Activated naive CD4-positive, alpha-beta T cell treated with anti-CD3 and anti-CD28 coated beads, Interleukin-2, amount 50 U/mL, for 72 hours (primary cell): ENCODE measurements at regions not wholly inside any gene's neighbourhood (a gene's known extent, or its start where the extent isn't known, plus 50 kb on each side); places are given as distances from the start of the nearest gene placed in this dataset.

Source experiments
- ATAC-seq, 2 donors: fragments of 150-1000 bp; cut with Tn5 transposase; 2 replicates each; pipeline ENCODE4 v1.10.0; 2021; ENCODE audit warnings: mild to moderate bottlenecking in 2 of 2, moderate library complexity in 2 of 2
- DNase-seq, 2 donors: peaks; one replicate each; pipeline ENCODE4 v3.0.0; 2021 to 2022; ENCODE audit warnings: low spot score in 2 of 2
- H3K27ac Mint-ChIP-seq, 2 donors: one replicate each; pipeline ENCODE4 v1.8.0; 2022; ENCODE audit warnings: mild to moderate bottlenecking in 2 of 2, mixed read lengths in 2 of 2
- H3K36me3 Mint-ChIP-seq, 2 donors: one replicate each; pipeline ENCODE4 v1.8.0; 2022; ENCODE audit warnings: mixed read lengths in 2 of 2
- H3K9me3 Mint-ChIP-seq, 2 donors: one replicate each; pipeline ENCODE4 v1.8.0; 2022; ENCODE audit warnings: mixed read lengths in 2 of 2

DNA sequence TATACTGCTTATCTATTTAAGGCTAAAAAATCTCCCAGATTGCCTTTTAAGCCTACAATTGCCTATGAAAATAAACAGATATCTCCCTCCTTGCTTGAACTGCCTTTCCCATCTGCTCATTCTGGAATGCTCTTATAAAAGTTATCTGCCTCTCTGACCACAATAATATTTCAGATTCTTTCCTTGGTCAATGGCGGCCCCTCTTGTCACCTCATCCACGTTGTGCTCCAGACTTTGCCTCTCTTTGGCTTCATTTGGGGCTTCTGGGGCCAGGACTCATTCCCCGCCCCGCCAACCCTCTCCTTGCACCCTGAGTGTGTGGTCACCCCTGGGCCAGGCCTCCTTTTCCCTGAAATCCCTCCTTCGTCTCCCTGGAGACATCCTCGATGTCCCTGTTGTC, 110.0 kb upstream of the RPS23 start:
- H3K9me3 Mint-ChIP-seq: peaks cover 0 to 16% of the 10 kb centered on the region in 2 donors
- no peak for ATAC-seq
- DNase-seq: no peak
- peaks cover 0 to 5% of the 10 kb centered on the region in 2 donors for H3K36me3 Mint-ChIP-seq
- H3K27ac Mint-ChIP-seq: no peak overlapping the region

DNA sequence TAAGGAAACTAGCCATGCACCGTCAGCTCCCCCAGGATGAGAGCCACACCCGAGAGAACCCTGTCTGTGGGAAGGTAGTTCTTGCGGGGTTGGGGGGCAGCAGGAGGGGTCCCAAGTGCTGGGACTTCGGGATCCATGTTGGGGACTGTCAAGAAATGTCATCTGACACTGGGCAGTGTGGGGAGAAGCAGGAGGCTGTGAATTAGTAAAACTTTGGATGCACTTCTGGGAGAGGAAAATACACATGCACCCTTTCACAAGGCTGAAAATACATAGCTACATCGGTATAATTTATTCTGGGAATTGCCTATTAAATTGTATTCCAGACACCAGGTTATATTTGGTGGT, 109.6 kb upstream of the RPS23 start:
- H3K27ac Mint-ChIP-seq: no peak overlapping the region
- H3K9me3 Mint-ChIP-seq: peaks cover 0 to 16% of the 10 kb centered on the region in 2 donors
- peaks cover 0 to 5% of the 10 kb centered on the region in 2 donors for H3K36me3 Mint-ChIP-seq
- ATAC-seq: no peak
- no peak for DNase-seq

DNA sequence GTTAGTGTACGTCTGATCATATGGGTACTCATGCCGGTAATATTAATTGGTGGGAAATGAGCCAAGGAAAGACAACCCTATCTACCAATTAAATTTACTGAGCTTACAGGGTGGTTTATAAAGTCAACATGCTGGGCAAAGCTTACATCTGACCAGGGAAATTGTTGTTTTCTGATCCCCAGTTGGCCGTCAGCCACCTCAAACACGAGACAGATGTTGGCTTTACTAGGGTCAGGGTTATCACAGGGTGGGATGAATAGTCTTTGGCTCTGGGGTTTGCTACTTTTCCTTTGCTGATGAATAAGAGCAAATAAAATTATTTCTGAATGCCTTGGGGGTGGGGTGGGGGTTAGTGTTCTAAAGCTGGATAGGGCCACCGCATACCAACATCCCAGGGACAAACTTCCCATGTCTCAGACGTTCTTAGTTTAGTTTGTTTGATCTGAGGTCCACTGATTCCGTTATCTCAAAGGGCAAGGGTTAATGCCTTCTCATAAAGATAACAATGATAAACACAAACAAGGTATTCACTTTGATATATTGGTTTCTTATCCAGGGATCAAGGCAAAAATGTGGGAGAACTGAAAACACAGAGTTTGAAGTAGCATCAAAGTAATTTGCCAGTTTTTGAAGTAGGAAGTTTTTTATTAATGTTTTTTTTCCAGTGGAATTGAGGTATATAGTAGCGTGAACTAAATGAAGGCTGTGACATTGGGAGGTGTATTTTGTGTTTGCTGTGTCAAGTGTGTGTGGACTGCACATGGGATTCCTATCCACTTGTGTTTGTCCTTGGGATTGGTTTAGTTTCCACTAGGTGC, 109.1 kb upstream of the RPS23 start:
- Mint-ChIP-seq H3K9me3 (peaks cover 0 to 15% of the 10 kb centered on the region in 2 donors), H3K36me3 (peaks cover 0 to 5% of the 10 kb centered on the region in 2 donors), H3K27ac (no peak overlapping the region)
- no peak for DNase-seq
- ATAC-seq: no peak

DNA sequence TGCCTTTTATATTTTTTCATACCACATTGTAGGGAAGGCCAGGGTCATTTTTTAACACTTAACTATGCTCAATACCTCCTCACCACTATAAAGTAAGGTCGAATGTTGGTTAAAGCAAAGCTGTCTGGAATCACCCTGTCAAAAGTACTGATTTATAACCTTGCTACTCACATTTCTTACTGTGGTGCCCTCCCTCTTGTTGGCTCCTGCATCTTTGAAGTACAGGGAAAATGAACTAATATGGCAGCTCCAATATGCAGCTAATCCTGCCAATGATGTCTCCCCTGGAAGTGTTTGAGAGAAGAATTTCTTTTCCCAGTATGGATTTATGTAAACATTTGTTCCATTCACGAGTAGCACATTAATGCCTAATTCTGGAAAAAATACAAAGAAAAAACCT, 108.4 kb upstream of the RPS23 start:
- ATAC-seq (no peak), DNase-seq (no peak)
- Mint-ChIP-seq H3K9me3 (peaks cover 0 to 9% of the 10 kb centered on the region in 2 donors), H3K27ac (no peak overlapping the region), H3K36me3 (peaks cover 0 to 5% of the 10 kb centered on the region in 2 donors)

DNA sequence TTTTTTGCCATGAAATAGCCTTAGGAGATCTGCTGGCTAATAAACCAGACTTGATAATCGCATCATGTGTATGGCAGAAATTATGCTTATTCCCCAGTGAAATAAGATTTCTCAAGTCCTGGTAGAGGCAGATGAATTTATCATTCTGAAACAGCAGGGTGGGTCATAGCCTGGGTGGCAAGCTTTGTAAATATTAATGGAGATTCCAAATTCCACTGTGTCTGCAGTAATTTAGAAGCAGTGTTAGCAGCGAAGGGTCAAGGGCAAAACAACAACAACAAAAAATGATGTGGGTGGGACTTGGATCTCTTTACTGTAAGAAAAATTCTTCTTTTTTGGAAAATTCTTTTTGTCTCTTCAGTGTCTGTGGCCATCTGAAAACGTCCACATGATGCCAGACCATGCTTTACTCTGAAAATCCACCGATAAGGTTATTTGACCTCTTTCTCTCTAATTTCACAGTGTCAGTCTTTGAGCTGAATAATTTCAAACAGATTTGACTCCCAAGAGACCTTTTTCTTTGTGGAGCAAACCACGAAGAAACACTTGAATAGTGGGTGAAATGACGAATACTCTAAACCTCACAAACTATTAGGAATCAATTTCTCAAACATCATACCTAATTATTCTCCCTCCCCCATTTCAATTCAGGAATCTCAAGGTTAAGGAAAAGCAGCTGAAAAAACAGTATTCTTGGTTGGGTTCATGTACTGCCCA, 106.0 kb upstream of the RPS23 start:
- Mint-ChIP-seq H3K36me3 (peaks cover 0 to 24% of the 10 kb centered on the region in 2 donors), H3K27ac (no peak overlapping the region)
- no peak for ATAC-seq

DNA sequence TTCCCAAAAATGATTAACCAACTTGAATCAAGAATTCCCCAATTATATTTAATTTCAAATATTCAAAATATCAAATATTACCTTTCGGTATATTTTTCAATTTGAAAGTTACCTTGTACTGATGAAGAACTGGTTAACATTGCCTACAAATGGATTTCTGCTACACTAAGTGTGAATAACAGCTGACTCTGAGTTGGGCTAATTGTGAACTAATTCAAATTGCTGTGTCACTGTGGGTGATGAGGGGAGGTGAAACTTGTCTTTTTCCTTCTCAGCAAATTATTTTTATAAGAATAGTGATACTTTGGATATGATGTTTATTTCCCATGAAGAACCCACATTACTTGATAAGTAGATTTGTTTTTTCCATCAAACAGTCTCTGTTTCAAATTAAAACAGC, 103.4 kb upstream of the RPS23 start:
- ATAC-seq: no peak
- DNase-seq: no peak
- Mint-ChIP-seq H3K9me3 (peaks cover 0 to 8% of the 10 kb centered on the region in 2 donors), H3K27ac (no peak overlapping the region), H3K36me3 (peaks cover 0 to 31% of the 10 kb centered on the region in 2 donors)

More for the DNA sequence above, 106.0 kb upstream of the RPS23 start:
- DNase-seq: no peak
- peaks cover 0 to 8% of the 10 kb centered on the region in 2 donors for H3K9me3 Mint-ChIP-seq

DNA sequence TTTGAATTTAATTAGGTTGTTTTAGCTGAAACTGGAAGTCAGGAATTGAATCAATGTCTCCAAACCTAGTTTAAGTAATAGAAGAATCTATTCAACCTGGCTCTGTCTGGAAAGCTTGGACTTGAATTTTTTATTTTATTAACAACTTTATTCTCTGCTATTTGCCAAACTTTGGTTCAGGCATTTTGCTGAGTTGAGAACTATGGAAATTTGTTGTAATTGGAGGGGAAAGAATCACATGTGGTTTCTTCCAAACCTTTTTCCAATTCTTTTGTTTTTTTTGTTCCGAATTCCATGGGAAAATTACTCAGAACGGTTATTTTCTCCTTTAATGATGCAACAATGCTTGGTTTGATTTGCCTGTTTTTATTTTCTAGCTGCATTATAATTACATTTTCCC, 98.2 kb upstream of the RPS23 start:
- DNase-seq: no peak
- Mint-ChIP-seq H3K36me3 (peaks cover 0 to 45% of the 10 kb centered on the region in 2 donors), H3K9me3 (peaks cover 0 to 18% of the 10 kb centered on the region in 2 donors), H3K27ac (no peak overlapping the region)
- ATAC-seq: no peak

DNA sequence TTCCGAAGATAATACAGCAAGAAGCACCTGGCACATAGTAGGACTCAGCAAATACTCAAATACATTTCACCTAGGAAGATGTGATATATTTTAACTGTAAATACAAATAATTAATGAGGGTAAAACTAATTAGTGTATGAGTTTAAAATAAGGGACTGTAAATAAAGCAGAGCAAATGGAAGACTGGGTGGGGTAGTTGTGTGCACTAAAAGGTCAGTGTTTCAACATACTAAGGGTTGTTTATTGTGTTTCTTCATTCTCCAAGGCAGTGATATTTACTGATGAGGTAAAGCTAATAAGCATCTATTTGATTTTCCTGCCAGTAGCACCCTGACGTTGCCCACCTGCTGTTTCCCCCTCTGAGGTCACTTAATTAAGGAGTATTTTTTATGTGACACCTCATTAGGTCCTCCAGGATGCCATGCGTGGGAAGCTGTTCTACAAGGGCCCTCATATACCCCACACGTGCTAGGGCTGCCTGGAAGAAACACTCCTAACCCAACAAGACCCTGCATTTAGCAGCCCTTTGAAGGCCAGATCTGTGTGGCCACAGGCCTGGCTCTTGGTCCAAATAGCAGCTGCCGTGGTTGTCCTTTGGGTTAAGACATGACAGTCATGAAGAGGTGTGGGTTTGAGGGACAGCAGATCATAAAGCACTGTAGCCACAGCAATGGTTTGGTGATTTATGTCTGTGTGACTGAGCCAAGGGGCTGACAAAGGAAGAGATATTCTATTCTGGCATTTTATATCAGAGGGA, 97.5 kb upstream of the RPS23 start:
- ATAC-seq (no peak), DNase-seq (no peak)
- Mint-ChIP-seq H3K27ac (peak overlapping the region in 1 of 2 donors; percentile 25), H3K9me3 (peaks cover 0 to 18% of the 10 kb centered on the region in 2 donors), H3K36me3 (peaks cover 0 to 41% of the 10 kb centered on the region in 2 donors)

DNA sequence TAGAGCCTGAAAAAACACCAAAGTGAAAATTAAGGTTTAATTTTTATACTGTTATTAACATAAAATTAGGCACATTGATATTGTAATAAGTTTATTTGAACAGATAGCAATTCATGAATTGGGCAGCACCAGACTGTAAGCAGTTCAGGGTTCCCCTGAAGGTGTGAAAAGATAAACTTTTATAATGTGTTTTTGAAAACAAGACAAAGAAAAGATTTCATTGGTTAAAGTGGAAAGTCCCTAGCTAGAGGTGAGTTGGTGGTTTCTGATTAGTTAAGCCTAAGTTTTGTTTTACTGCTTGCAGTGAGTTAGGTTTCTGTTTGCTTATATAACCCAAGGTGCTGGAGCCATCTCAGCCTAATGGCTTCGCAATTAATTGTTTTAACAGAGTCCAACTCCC, 96.5 kb upstream of the RPS23 start:
- Mint-ChIP-seq H3K9me3 (peaks cover 0 to 18% of the 10 kb centered on the region in 2 donors), H3K27ac (peak overlapping the region in 1 of 2 donors; percentile 25), H3K36me3 (peaks cover 0 to 30% of the 10 kb centered on the region in 2 donors)
- peak in 1 of 2 donors; percentile 84 for ATAC-seq
- no peak for DNase-seq

DNA sequence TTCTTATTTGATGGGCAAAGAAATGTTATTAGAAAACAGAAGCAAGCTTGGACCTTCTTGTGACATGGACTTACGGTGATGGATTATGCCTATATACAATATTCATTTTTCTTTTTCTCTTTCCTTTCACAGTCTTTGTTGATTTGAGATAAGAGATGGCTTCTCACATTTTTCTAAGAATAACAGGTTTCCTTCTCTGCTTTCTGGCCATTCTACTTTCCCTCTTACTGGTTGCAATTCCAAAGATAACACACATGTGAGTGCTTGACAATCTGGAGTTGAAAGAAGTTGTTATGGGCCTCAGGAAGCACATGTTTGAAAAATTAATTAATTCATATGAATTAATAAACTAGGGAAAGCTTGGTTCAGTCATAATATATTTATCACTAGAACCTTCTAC, 89.8 kb upstream of the RPS23 start:
- DNase-seq: no peak
- Mint-ChIP-seq H3K9me3 (no peaks in the 10 kb centered on the region), H3K27ac (no peak overlapping the region), H3K36me3 (peaks cover 0 to 6% of the 10 kb centered on the region in 2 donors)
- ATAC-seq: no peak

DNA sequence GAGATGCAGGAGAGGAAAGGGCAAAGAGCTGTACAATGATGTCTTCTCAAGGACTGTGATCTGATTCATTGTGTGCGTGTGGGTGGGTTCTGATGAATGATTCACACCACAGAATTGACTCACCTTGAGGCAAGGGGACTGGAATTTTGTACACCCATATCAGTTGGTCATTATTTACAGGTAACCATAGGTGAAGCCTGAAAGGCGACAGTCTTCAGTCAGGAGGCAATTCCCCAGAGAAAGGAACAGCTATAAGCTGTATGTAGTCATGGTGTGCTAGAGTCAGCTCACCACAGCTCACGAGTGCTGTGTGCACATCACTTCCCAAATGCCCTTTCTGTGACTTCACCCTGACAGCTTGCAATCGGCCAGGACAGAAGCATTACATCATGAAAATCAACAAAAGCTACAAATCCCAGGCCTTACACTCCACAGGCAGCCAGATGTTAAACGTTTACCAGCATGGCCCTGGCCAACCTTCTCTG, 87.6 kb upstream of the RPS23 start:
- H3K36me3 Mint-ChIP-seq: peaks cover 0 to 6% of the 10 kb centered on the region in 2 donors
- ATAC-seq (peak; percentile 94 to 96), DNase-seq (peak in 1 of 2 donors; percentile 37)
- peak overlapping the region in 1 of 2 donors; percentile 81 for H3K27ac Mint-ChIP-seq
- H3K9me3 Mint-ChIP-seq: no peaks in the 10 kb centered on the region

DNA sequence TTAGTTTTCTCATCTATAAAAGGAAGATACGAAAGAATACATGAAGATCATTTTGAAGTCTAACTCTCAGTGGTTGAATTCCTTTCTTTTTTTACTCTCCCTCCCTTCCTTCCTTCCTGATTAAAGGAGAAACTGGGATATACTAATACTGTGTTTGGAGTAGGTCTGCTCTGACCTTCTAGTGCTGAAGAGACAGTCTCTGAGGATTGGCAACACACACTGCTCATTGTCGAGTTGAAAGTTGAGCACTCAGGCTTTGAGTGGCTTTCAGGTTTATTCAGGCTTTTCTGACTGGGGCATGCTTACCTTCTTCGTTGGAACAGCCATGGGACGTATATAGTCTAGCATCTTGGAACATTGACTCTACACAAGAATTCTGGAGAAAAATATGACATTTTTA, 86.9 kb upstream of the RPS23 start:
- DNase-seq: no peak
- peaks cover 0 to 6% of the 10 kb centered on the region in 2 donors for H3K36me3 Mint-ChIP-seq
- H3K9me3 Mint-ChIP-seq: no peaks in the 10 kb centered on the region
- H3K27ac Mint-ChIP-seq: no peak overlapping the region
- no peak for ATAC-seq

DNA sequence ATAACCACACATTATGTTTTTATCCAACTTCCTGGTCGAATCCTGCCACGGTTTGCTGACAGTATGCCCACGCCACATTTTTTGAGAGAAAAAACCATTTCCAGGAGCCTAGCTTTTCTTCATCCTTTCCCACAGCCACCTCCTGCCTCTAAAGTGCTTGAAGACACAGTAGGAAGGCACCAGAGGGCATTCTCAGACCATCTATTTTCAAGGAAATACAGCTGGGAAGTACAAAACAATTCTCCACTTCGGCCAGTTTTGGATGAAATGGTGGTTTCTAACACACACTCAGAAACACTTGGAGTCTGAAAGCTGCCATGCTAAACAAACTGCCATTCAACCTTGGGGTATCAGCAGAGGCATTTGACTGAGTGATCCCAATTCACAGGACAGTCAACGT, 86.3 kb upstream of the RPS23 start:
- DNase-seq (no peak), ATAC-seq (no peak)
- Mint-ChIP-seq H3K9me3 (no peaks in the 10 kb centered on the region), H3K27ac (no peak overlapping the region), H3K36me3 (peaks cover 0 to 6% of the 10 kb centered on the region in 2 donors)

DNA sequence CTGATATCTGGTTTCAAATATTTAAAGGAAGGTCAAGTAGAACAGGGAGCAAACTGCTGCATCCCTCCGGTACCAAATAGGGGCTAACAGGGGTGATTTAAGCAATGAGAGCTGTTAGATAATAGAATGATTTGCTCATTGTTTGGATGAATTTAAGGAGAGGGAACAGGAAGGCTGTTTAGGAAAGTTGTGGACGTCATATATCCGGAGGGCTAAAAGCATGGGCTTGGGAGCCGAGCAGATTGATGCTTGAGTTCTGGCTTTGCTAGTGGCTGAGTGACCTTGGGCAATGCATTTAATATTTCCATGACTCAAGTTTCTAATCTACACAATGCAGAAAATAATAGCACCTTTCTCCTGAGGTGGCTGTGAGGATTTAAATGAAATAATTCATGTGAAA, 85.4 kb upstream of the RPS23 start:
- no peak for DNase-seq
- Mint-ChIP-seq H3K36me3 (peaks cover 0 to 6% of the 10 kb centered on the region in 2 donors), H3K9me3 (no peaks in the 10 kb centered on the region), H3K27ac (no peak overlapping the region)
- ATAC-seq: no peak

DNA sequence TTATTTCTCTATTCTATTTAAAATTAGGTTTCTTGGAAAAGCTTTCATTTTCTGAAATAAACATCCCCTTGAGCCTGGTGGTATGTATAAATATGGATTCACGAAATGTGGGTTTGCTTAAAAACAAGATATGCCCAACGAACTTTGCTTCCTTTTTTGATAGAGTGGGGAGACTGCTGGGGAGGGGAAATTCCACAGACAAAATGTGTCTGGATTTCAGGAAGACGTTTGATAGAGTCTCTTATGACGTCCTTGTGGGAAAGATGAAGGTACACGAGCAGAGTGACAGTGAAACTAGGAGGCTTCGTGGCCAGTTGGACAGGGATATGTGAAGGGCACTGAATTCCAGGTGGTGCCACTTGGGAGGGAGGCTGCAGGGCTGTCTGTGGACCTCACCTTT, 84.5 kb upstream of the RPS23 start:
- Mint-ChIP-seq H3K9me3 (no peaks in the 10 kb centered on the region), H3K27ac (no peak overlapping the region), H3K36me3 (peaks cover 0 to 6% of the 10 kb centered on the region in 2 donors)
- ATAC-seq (no peak), DNase-seq (no peak)

DNA sequence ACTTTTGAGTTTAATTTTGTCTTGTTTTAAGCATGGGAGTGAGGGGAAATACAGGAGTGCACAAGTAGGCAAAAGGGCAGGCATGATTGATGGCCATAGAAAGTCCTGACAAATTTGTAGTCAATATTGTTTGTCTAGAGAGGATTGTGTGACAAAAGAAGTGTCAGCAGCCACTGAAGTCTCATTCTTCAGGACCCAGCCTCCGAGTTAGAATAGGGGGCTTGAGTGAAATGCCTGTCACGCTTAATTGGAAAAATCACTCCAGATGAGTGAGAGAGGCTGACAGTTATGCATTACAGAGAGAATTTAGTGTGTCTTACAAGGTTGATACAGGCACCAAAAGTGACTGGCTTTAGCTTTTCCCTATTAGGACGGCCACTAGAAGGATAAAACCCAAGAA, 81.9 kb upstream of the RPS23 start:
- Mint-ChIP-seq H3K27ac (no peak overlapping the region), H3K9me3 (no peaks in the 10 kb centered on the region)
- no peak for DNase-seq

DNA sequence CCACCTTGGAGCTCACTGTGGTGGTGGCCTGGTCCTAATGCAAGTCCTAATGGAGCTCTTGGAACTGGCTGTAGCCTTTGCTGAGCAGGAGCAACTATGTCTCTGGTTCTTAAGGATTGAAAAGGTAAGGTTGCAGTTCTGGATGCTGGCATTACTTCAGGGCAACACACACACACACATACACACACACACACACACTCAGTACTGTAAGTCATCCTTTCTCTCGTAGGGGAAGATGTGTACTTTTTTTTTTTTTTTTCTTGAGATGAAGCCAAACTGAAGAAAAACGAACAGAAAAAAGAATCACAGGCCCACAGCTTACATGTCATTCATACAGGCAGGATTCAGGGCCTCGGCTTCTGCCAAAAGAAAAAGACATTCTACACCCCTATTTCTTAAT, 81.1 kb upstream of the RPS23 start:
- no peaks in the 10 kb centered on the region for H3K9me3 Mint-ChIP-seq
- no peak overlapping the region for H3K27ac Mint-ChIP-seq
- H3K36me3 Mint-ChIP-seq: no peaks in the 10 kb centered on the region
- DNase-seq (no peak), ATAC-seq (no peak)

More for the DNA sequence above, 81.9 kb upstream of the RPS23 start:
- ATAC-seq: no peak
- H3K36me3 Mint-ChIP-seq: no peaks in the 10 kb centered on the region
